T-helper 2 cell (primary cell): ENCODE measurements at regions not wholly inside any gene's neighbourhood (a gene's known extent, or its start where the extent isn't known, plus 50 kb on each side); places are given as distances from the start of the nearest gene placed in this dataset.
"Not testable (repeated sequence)": the region's sequence is repeated elsewhere in the genome, so short reads cannot be mapped to it uniquely, and the experiment has no call there.

Experiments
- DNase-seq, 5 experiments: peaks; one replicate each; pipeline versions ENCODE4 v3.0.0 to v3.0.0-alpha.2; 2012 to 2022

- DNase-seq, result not testable (repeated sequence)
Measured at GRCh38 chr2:89026296-89026695, 334.8 kb downstream of the RPIA start.

GRCh38 chr2:89027115-89027514 is 335.6 kb downstream of the RPIA start:
- DNase-seq, result not testable (repeated sequence)

- DNase-seq, result not testable (repeated sequence)
Measured at GRCh38 chr2:89027536-89027935, 336.1 kb downstream of the RPIA start.

GRCh38 chr2:89029257-89029656 is 337.8 kb downstream of the RPIA start:
- not testable (repeated sequence) for DNase-seq

- DNase-seq, result peak in 1 of 5 experiments; percentile 16
Measured at GRCh38 chr2:89048138-89049066, 356.9 kb downstream of the RPIA start.

- DNase-seq, result not testable (repeated sequence)
Measured at GRCh38 chr2:89058616-89059015, 367.1 kb downstream of the RPIA start.

- DNase-seq, result not testable (repeated sequence)
Measured at GRCh38 chr2:89061174-89061573, 369.7 kb downstream of the RPIA start.

- not testable (repeated sequence) for DNase-seq
Measured at GRCh38 chr2:89076771-89077170, 385.3 kb downstream of the RPIA start.

- DNase-seq, result not testable (repeated sequence)
Measured at GRCh38 chr2:89092911-89093310, 401.4 kb downstream of the RPIA start.

- not testable (repeated sequence) for DNase-seq
Measured at GRCh38 chr2:89095060-89095459, 403.6 kb downstream of the RPIA start.

- not testable (repeated sequence) for DNase-seq
Measured at GRCh38 chr2:89102587-89102986, 411.1 kb downstream of the RPIA start.

- not testable (repeated sequence) for DNase-seq
Measured at GRCh38 chr2:89106369-89107019, 415.0 kb downstream of the RPIA start.

- DNase-seq, result not testable (repeated sequence)
Measured at GRCh38 chr2:89112434-89112833, 421.0 kb downstream of the RPIA start.

- not testable (repeated sequence) for DNase-seq
Measured at GRCh38 chr2:89113286-89113685, 421.8 kb downstream of the RPIA start.

- DNase-seq, result not testable (repeated sequence)
Measured at GRCh38 chr2:89129440-89129839, 438.0 kb downstream of the RPIA start.

GRCh38 chr2:89130665-89131308 is 439.3 kb downstream of the RPIA start:
- not testable (repeated sequence) for DNase-seq

GRCh38 chr2:89142959-89143358 is 451.5 kb downstream of the RPIA start:
- DNase-seq, result not testable (repeated sequence)

GRCh38 chr2:89145342-89145741 is 453.9 kb downstream of the RPIA start:
- not testable (repeated sequence) for DNase-seq

GRCh38 chr2:89148256-89148655 is 456.8 kb downstream of the RPIA start:
- not testable (repeated sequence) for DNase-seq

GRCh38 chr2:89151699-89152098 is 460.2 kb downstream of the RPIA start:
- not testable (repeated sequence) for DNase-seq

- DNase-seq, result not testable (repeated sequence)
Measured at GRCh38 chr2:89152501-89152900, 461.0 kb downstream of the RPIA start.

- not testable (repeated sequence) for DNase-seq
Measured at GRCh38 chr2:89153210-89153609, 461.7 kb downstream of the RPIA start.

- DNase-seq, result not testable (repeated sequence)
Measured at GRCh38 chr2:89154247-89154682, 462.8 kb downstream of the RPIA start.
